Chondrocyte (in vitro differentiated cells): ENCODE measurements at regions not wholly inside any gene's neighbourhood (a gene's known extent, or its start where the extent isn't known, plus 50 kb on each side); places are given as distances from the start of the nearest gene placed in this dataset.
"Not testable (repeated sequence)": the region's sequence is repeated elsewhere in the genome, so short reads cannot be mapped to it uniquely, and the experiment has no call there.

Experiments used
- DNase-seq: peaks from one replicate; pipeline ENCODE4 v3.0.0; 2021; ENCODE audit warnings: mixed read lengths, low spot score
- H3K27ac Mint-ChIP-seq: one replicate; pipeline ENCODE4 v1.8.0; 2021; ENCODE audit warnings: mild to moderate bottlenecking, moderate library complexity, mixed read lengths; ENCODE audit not compliant: unreplicated experiment
- H3K27me3 Mint-ChIP-seq: 2 replicates; pipeline ENCODE4 v1.8.0; 2021; ENCODE audit warnings: low read depth, mixed read lengths
- H3K36me3 Mint-ChIP-seq: 2 replicates; pipeline ENCODE4 v1.8.0; 2021; ENCODE audit warnings: low read depth, mixed read lengths
- H3K4me1 Mint-ChIP-seq: 2 replicates; pipeline ENCODE4 v1.8.0; 2021; ENCODE audit warnings: low read depth, mild to moderate bottlenecking, mixed read lengths
- H3K4me3 Mint-ChIP-seq: one replicate; pipeline ENCODE4 v1.8.0; 2021; ENCODE audit warnings: mild to moderate bottlenecking, moderate library complexity, mixed read lengths; ENCODE audit not compliant: unreplicated experiment
- H3K9me3 Mint-ChIP-seq: 2 replicates; pipeline ENCODE4 v1.8.0; 2021; ENCODE audit warnings: low read depth, mixed read lengths
- TF ChIP-seq, protein P1 (sequence below): fragments of 200-600 bp; sonication (generic); IDR thresholded peaks from 2 replicates; pipeline ENCODE4 v1.5.0; 2021; ENCODE audit warnings: antibody characterized with exemption, mild to moderate bottlenecking, moderate library complexity

DNA sequence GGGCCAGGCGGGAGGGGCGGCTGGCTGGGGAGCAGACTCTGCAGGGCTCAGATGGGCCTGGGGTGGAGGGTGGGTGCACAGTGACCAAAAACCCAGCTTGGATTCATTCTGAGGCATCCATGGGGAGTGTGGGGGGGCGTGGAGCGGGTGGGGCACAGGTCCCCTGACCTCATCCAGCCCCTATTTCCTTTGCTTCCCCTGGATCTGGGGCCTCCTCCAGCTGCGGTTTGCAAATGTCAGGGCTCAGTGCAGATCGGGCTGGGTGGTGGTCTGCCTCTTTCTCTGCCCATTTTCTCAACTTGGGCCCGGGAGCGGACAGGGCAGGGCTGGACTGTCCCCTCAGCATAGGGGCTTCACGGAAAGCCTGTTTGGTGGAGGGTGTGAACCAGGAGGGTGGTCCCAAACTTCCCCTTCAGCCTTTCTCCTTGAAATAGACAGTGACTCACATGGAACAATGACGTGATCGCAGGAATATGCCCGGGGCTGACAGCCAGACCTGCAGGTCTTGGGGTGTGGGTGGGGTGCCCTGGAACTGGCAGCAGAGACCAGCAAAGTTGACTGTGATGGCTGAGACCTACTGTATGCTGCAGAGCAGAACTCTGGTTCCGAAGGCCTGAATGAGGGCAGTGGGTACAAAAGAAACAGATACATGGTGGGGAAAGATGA is 72.9 kb upstream of the PODXL start:
- Mint-ChIP-seq H3K4me3 (no peak overlapping the region), H3K36me3 (no peaks in the 10 kb centered on the region), H3K27ac (no peak overlapping the region), H3K27me3 (no peaks in the 10 kb centered on the region), H3K9me3 (no peaks in the 10 kb centered on the region), H3K4me1 (peaks cover 67% of the 10 kb centered on the region)
- TF ChIP-seq, protein P1, sequence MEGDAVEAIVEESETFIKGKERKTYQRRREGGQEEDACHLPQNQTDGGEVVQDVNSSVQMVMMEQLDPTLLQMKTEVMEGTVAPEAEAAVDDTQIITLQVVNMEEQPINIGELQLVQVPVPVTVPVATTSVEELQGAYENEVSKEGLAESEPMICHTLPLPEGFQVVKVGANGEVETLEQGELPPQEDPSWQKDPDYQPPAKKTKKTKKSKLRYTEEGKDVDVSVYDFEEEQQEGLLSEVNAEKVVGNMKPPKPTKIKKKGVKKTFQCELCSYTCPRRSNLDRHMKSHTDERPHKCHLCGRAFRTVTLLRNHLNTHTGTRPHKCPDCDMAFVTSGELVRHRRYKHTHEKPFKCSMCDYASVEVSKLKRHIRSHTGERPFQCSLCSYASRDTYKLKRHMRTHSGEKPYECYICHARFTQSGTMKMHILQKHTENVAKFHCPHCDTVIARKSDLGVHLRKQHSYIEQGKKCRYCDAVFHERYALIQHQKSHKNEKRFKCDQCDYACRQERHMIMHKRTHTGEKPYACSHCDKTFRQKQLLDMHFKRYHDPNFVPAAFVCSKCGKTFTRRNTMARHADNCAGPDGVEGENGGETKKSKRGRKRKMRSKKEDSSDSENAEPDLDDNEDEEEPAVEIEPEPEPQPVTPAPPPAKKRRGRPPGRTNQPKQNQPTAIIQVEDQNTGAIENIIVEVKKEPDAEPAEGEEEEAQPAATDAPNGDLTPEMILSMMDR = no peak
- no peak for DNase-seq

DNA sequence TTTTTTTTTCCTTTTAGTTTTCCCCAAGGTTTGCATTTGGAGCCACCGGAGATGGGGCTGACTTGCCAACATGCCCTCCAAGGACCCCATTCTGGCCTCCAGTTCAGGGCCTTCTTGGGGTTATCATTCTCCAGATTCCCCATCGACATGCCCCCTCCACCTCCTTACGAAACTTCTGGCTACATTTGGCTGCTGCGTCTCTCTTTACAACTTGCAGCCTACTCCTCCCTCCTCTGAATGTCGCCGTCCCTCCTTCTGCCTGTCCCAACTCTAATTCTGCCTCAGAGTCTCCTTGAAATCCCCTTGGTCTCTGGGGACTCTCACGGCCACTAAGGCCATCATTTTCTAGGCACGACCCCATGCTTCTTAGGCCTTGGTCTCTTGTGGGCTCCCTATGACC is 72.2 kb upstream of the PODXL start:
- TF ChIP-seq, protein P1 = no peak
- DNase-seq = no peak
- Mint-ChIP-seq H3K27me3 (no peaks in the 10 kb centered on the region), H3K36me3 (no peaks in the 10 kb centered on the region), H3K4me1 (peaks cover 67% of the 10 kb centered on the region), H3K27ac (peak overlapping the region; percentile 36), H3K4me3 (no peak overlapping the region), H3K9me3 (no peaks in the 10 kb centered on the region)

DNA sequence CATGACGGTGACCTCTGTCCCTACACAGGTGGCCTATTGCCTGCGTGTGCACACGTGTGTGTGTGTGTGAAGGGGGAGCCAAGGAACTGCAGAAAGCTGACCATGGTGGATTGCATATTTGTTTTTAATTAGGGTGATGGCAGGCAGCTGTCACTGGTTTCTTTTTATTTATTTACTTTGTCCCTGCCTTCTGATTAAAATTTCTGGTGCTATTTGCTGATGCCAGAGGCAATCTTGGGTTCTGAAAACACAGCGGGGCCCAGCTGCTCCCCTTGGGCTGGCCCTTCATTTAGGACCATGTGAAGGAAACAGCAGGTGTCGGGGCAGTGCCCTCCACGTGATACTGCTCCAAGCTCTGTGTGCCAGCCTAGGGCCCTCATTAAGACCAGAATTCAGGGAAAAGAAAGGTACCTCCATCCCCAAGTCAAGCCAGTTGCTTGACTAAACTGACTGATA is 71.3 kb upstream of the PODXL start:
- Mint-ChIP-seq H3K36me3 (no peaks in the 10 kb centered on the region), H3K9me3 (no peaks in the 10 kb centered on the region), H3K4me1 (peaks cover 69% of the 10 kb centered on the region), H3K27ac (no peak overlapping the region), H3K4me3 (no peak overlapping the region), H3K27me3 (no peaks in the 10 kb centered on the region)
- DNase-seq = no peak
- TF ChIP-seq, protein P1 = no peak

GRCh38 chr7:131626643-131627042 is 70.2 kb upstream of the PODXL start:
- Mint-ChIP-seq H3K4me3 (no peak overlapping the region), H3K27ac (no peak overlapping the region), H3K36me3 (no peaks in the 10 kb centered on the region), H3K9me3 (no peaks in the 10 kb centered on the region), H3K27me3 (no peaks in the 10 kb centered on the region), H3K4me1 (peaks cover 78% of the 10 kb centered on the region)
- TF ChIP-seq, protein P1 = no peak
- DNase-seq = no peak

- DNase-seq = no peak
- Mint-ChIP-seq H3K27ac (peak overlapping the region; percentile 87), H3K4me3 (no peak overlapping the region), H3K9me3 (no peaks in the 10 kb centered on the region), H3K4me1 (peaks cover 81% of the 10 kb centered on the region), H3K36me3 (no peaks in the 10 kb centered on the region), H3K27me3 (no peaks in the 10 kb centered on the region)
- TF ChIP-seq, protein P1 = no peak
Observed at GRCh38 chr7:131625817-131626372, 69.5 kb upstream of the PODXL start.

- H3K27ac Mint-ChIP-seq = peak overlapping the region; percentile 87
- not testable (repeated sequence) for H3K36me3 Mint-ChIP-seq, DNase-seq, H3K9me3 Mint-ChIP-seq, H3K4me3 Mint-ChIP-seq, H3K27me3 Mint-ChIP-seq
- peaks cover 83% of the 10 kb centered on the region for H3K4me1 Mint-ChIP-seq
Observed at GRCh38 chr7:131625345-131625744, 68.9 kb upstream of the PODXL start.
